IPS-18a (cell line): ENCODE measurements at regions not wholly inside any gene's neighbourhood (a gene's known extent, or its start where the extent isn't known, plus 50 kb on each side); places are given as distances from the start of the nearest gene placed in this dataset.
"Not testable (repeated sequence)": the region's sequence is repeated elsewhere in the genome, so short reads cannot be mapped to it uniquely, and the experiment has no call there.

Experiments used
- H3K27ac ChIP-seq: one replicate; pipeline ENCODE4 v1.5.1; 2013; ENCODE audit warnings: low read length
- H3K27me3 ChIP-seq: one replicate; pipeline ENCODE4 v1.6.1; 2013; ENCODE audit warnings: mild to moderate bottlenecking, low read length; ENCODE audit not compliant: control insufficient read depth, insufficient read depth
- H3K36me3 ChIP-seq: one replicate; pipeline ENCODE4 v1.6.1; 2013; ENCODE audit warnings: low read depth, low read length; ENCODE audit not compliant: control insufficient read depth
- H3K4me1 ChIP-seq: one replicate; pipeline ENCODE4 v1.6.1; 2013; ENCODE audit warnings: low read depth, low read length; ENCODE audit not compliant: control insufficient read depth
- H3K4me3 ChIP-seq: one replicate; pipeline ENCODE4 v1.5.1; 2013; ENCODE audit warnings: low read length
- H3K9ac ChIP-seq: one replicate; pipeline ENCODE4 v1.6.1; 2013; ENCODE audit warnings: mild to moderate bottlenecking, low read length, moderate library complexity
- H3K9me3 ChIP-seq: one replicate; pipeline ENCODE4 v1.6.1; 2013; ENCODE audit warnings: low read depth, low read length; ENCODE audit not compliant: control insufficient read depth

GRCh38 chr4:42786350-42787078 is 106.0 kb upstream of the GRXCR1 start:
- peaks cover 9% of the 10 kb centered on the region for H3K4me1 ChIP-seq
- H3K27ac ChIP-seq: no peak overlapping the region
- no peak overlapping the region for H3K4me3 ChIP-seq
- H3K9me3 ChIP-seq: no peaks in the 10 kb centered on the region
- H3K36me3 ChIP-seq: no peaks in the 10 kb centered on the region
- no peak overlapping the region for H3K9ac ChIP-seq
- no peaks in the 10 kb centered on the region for H3K27me3 ChIP-seq

- Histone ChIP-seq H3K27ac (no peak overlapping the region), H3K9ac (no peak overlapping the region), H3K9me3 (no peaks in the 10 kb centered on the region), H3K36me3 (no peaks in the 10 kb centered on the region), H3K4me1 (peaks cover 9% of the 10 kb centered on the region), H3K4me3 (no peak overlapping the region), H3K27me3 (no peaks in the 10 kb centered on the region)
These were observed 106.7 kb upstream of the GRXCR1 start for GRCh38 chr4:42785817-42786216.

- Histone ChIP-seq H3K4me3 (no peak overlapping the region), H3K9ac (no peak overlapping the region), H3K36me3 (no peaks in the 10 kb centered on the region), H3K27me3 (no peaks in the 10 kb centered on the region), H3K4me1 (peaks cover 6% of the 10 kb centered on the region), H3K27ac (no peak overlapping the region), H3K9me3 (no peaks in the 10 kb centered on the region)
These were observed 111.2 kb upstream of the GRXCR1 start for GRCh38 chr4:42781315-42781714.

GRCh38 chr4:42778349-42778748 is 114.2 kb upstream of the GRXCR1 start:
- Histone ChIP-seq H3K27ac (no peak overlapping the region), H3K4me3 (no peak overlapping the region), H3K4me1 (no peaks in the 10 kb centered on the region), H3K9me3 (no peaks in the 10 kb centered on the region), H3K27me3 (no peaks in the 10 kb centered on the region), H3K9ac (no peak overlapping the region), H3K36me3 (no peaks in the 10 kb centered on the region)

- no peaks in the 10 kb centered on the region for H3K4me1 ChIP-seq
- H3K27ac ChIP-seq: no peak overlapping the region
- no peaks in the 10 kb centered on the region for H3K36me3 ChIP-seq
- H3K9ac ChIP-seq: no peak overlapping the region
- no peak overlapping the region for H3K4me3 ChIP-seq
- no peaks in the 10 kb centered on the region for H3K9me3 ChIP-seq
- H3K27me3 ChIP-seq: no peaks in the 10 kb centered on the region
These were observed 111.3 kb upstream of the ATP8A1 start for GRCh38 chr4:42768125-42768748.

GRCh38 chr4:42767669-42768068 is 110.8 kb upstream of the ATP8A1 start:
- peaks cover 1% of the 10 kb centered on the region for H3K4me1 ChIP-seq
- no peaks in the 10 kb centered on the region for H3K36me3 ChIP-seq
- no peak overlapping the region for H3K9ac ChIP-seq
- no peak overlapping the region for H3K27ac ChIP-seq
- no peaks in the 10 kb centered on the region for H3K27me3 ChIP-seq
- H3K9me3 ChIP-seq: no peaks in the 10 kb centered on the region
- H3K4me3 ChIP-seq: no peak overlapping the region

- Histone ChIP-seq H3K36me3 (no peaks in the 10 kb centered on the region), H3K4me3 (peak overlapping the region; percentile 28), H3K27me3 (no peaks in the 10 kb centered on the region), H3K9me3 (no peaks in the 10 kb centered on the region), H3K9ac (no peak overlapping the region), H3K27ac (peak overlapping the region; percentile 27), H3K4me1 (peaks cover 18% of the 10 kb centered on the region)
These were observed 104.9 kb upstream of the ATP8A1 start for GRCh38 chr4:42761804-42762203.

GRCh38 chr4:42754965-42755364 is 98.1 kb upstream of the ATP8A1 start:
- not testable (repeated sequence) for H3K27ac ChIP-seq, H3K4me3 ChIP-seq, H3K36me3 ChIP-seq, H3K9me3 ChIP-seq, H3K4me1 ChIP-seq, H3K9ac ChIP-seq, H3K27me3 ChIP-seq

- no peaks in the 10 kb centered on the region for H3K36me3 ChIP-seq
- no peaks in the 10 kb centered on the region for H3K27me3 ChIP-seq
- H3K27ac ChIP-seq: no peak overlapping the region
- no peak overlapping the region for H3K4me3 ChIP-seq
- H3K9ac ChIP-seq: no peak overlapping the region
- H3K4me1 ChIP-seq: peaks cover 9% of the 10 kb centered on the region
- no peaks in the 10 kb centered on the region for H3K9me3 ChIP-seq
These were observed 94.7 kb upstream of the ATP8A1 start for GRCh38 chr4:42751587-42751986.

GRCh38 chr4:42750856-42751255 is 94.0 kb upstream of the ATP8A1 start:
- no peak overlapping the region for H3K27ac ChIP-seq
- peaks cover 9% of the 10 kb centered on the region for H3K4me1 ChIP-seq
- H3K9me3 ChIP-seq: no peaks in the 10 kb centered on the region
- no peaks in the 10 kb centered on the region for H3K36me3 ChIP-seq
- no peaks in the 10 kb centered on the region for H3K27me3 ChIP-seq
- H3K4me3 ChIP-seq: no peak overlapping the region
- H3K9ac ChIP-seq: no peak overlapping the region

- no peak overlapping the region for H3K27ac ChIP-seq
- H3K4me3 ChIP-seq: no peak overlapping the region
- H3K9me3 ChIP-seq: no peaks in the 10 kb centered on the region
- no peak overlapping the region for H3K9ac ChIP-seq
- H3K36me3 ChIP-seq: no peaks in the 10 kb centered on the region
- no peaks in the 10 kb centered on the region for H3K27me3 ChIP-seq
- H3K4me1 ChIP-seq: peaks cover 9% of the 10 kb centered on the region
These were observed 93.2 kb upstream of the ATP8A1 start for GRCh38 chr4:42750091-42750490.

GRCh38 chr4:42747971-42748370 is 91.1 kb upstream of the ATP8A1 start:
- no peak overlapping the region for H3K4me3 ChIP-seq
- no peak overlapping the region for H3K27ac ChIP-seq
- no peaks in the 10 kb centered on the region for H3K36me3 ChIP-seq
- no peaks in the 10 kb centered on the region for H3K27me3 ChIP-seq
- peaks cover 9% of the 10 kb centered on the region for H3K4me1 ChIP-seq
- H3K9me3 ChIP-seq: no peaks in the 10 kb centered on the region
- no peak overlapping the region for H3K9ac ChIP-seq
